SK-N-SH treated with all-trans-retinoic acid at 6 μM for 48 hours (cell line): ENCODE measurements at regions not wholly inside any gene's neighbourhood (a gene's known extent, or its start where the extent isn't known, plus 50 kb on each side); places are given as distances from the start of the nearest gene placed in this dataset.

Source experiments
- ATAC-seq: fragments of 200-7000 bp; cut with Tn5 transposase; 3 replicates; pipeline ENCODE4 v1.9.1; 2020; ENCODE audit warnings: mild to moderate bottlenecking, moderate library complexity
- ARNTL ChIP-seq: fragments of 450-650 bp; formaldehyde crosslinking; IDR thresholded peaks from 2 replicates; pipeline ENCODE4 v1.5.0; 2020; ENCODE audit warnings: low read depth, mild to moderate bottlenecking, moderate library complexity, borderline replicate concordance
- CREB5 ChIP-seq: fragments of 250-450 bp; sonication (Bioruptor Pico); IDR thresholded peaks from 2 replicates; pipeline ENCODE4 v1.5.1; 2020; ENCODE audit warnings: low read depth, mild to moderate bottlenecking, moderate library complexity
- CSDC2 ChIP-seq: fragments of 250-450 bp; sonication (Bioruptor Pico); IDR thresholded peaks from 2 replicates; pipeline ENCODE4 v1.5.0; 2020; ENCODE audit warnings: mild to moderate bottlenecking, moderate library complexity
- CSRNP3 ChIP-seq: fragments of 250-450 bp; sonication (Bioruptor Pico); IDR thresholded peaks from 2 replicates; pipeline ENCODE4 v1.5.1; 2021; ENCODE audit warnings: mild to moderate bottlenecking, moderate library complexity
- ESRRG ChIP-seq: fragments of 250-450 bp; sonication (Bioruptor Pico); IDR thresholded peaks from 2 replicates; pipeline ENCODE4 v1.6.1; 2021; ENCODE audit warnings: mild to moderate bottlenecking
- GLIS3 ChIP-seq: fragments of 250-450 bp; sonication (Bioruptor Pico); IDR thresholded peaks from 2 replicates; pipeline ENCODE4 v1.5.0; 2020; ENCODE audit warnings: mild to moderate bottlenecking, moderate library complexity
- ISL1 ChIP-seq: fragments of 250-450 bp; sonication (Bioruptor Pico); IDR thresholded peaks from 2 replicates; pipeline ENCODE4 v2.1.2; 2022; ENCODE audit warnings: mild to moderate bottlenecking, moderate library complexity
- PATZ1 ChIP-seq: fragments of 250-450 bp; sonication (Bioruptor Pico); IDR thresholded peaks from 2 replicates; pipeline ENCODE4 v1.8.0; 2020; ENCODE audit warnings: mild to moderate bottlenecking, moderate library complexity, borderline replicate concordance
- POU6F1 ChIP-seq: fragments of 250-450 bp; sonication (Bioruptor Pico); IDR thresholded peaks from 2 replicates; pipeline ENCODE4 v1.8.0; 2021; ENCODE audit warnings: low read depth, mild to moderate bottlenecking, moderate library complexity, borderline replicate concordance
- SNAI2 ChIP-seq: fragments of 250-450 bp; sonication (Bioruptor Pico); IDR thresholded peaks from 2 replicates; pipeline ENCODE4 v1.5.0; 2020; ENCODE audit warnings: mild to moderate bottlenecking, moderate library complexity
- TCF4 ChIP-seq: fragments of 250-450 bp; sonication (Bioruptor Pico); IDR thresholded peaks from 2 replicates; pipeline ENCODE4 v1.8.0; 2021; ENCODE audit warnings: mild to moderate bottlenecking, moderate library complexity, borderline replicate concordance
- TOX ChIP-seq: fragments of 250-450 bp; sonication (Bioruptor Pico); IDR thresholded peaks from 2 replicates; pipeline ENCODE4 v1.8.0; 2021; ENCODE audit warnings: mild to moderate bottlenecking, moderate library complexity, borderline replicate concordance
- ZC3H10 ChIP-seq: fragments of 250-450 bp; sonication (Bioruptor Pico); IDR thresholded peaks from 2 replicates; pipeline ENCODE4 v1.5.1; 2021; ENCODE audit warnings: mild to moderate bottlenecking, moderate library complexity
- ZFP3 ChIP-seq: fragments of 250-450 bp; sonication (Bioruptor Pico); IDR thresholded peaks from 2 replicates; pipeline ENCODE4 v1.5.0; 2020; ENCODE audit warnings: mild to moderate bottlenecking, moderate library complexity
- ZNF565 ChIP-seq: fragments of 450-650 bp; formaldehyde crosslinking; conservative IDR thresholded peaks from 2 replicates; pipeline ENCODE4 v1.5.0; 2020; ENCODE audit warnings: low read depth, mild to moderate bottlenecking, moderate library complexity
- TF ChIP-seq, protein P1 (sequence below): fragments of 250-450 bp; sonication (Bioruptor Pico); IDR thresholded peaks from 2 replicates; pipeline ENCODE4 v1.5.0; 2020; ENCODE audit warnings: mild to moderate bottlenecking, moderate library complexity

- TF ChIP-seq TCF4 (CRISPR knock-in tag) (no peak), ZFP3 (no peak), ISL1 (CRISPR knock-in tag) (no peak), ZC3H10 (CRISPR knock-in tag) (no peak), POU6F1 (CRISPR knock-in tag) (no peak), SNAI2 (CRISPR knock-in tag) (no peak), GLIS3 (CRISPR knock-in tag) (no peak)
- TF ChIP-seq, protein P1, sequence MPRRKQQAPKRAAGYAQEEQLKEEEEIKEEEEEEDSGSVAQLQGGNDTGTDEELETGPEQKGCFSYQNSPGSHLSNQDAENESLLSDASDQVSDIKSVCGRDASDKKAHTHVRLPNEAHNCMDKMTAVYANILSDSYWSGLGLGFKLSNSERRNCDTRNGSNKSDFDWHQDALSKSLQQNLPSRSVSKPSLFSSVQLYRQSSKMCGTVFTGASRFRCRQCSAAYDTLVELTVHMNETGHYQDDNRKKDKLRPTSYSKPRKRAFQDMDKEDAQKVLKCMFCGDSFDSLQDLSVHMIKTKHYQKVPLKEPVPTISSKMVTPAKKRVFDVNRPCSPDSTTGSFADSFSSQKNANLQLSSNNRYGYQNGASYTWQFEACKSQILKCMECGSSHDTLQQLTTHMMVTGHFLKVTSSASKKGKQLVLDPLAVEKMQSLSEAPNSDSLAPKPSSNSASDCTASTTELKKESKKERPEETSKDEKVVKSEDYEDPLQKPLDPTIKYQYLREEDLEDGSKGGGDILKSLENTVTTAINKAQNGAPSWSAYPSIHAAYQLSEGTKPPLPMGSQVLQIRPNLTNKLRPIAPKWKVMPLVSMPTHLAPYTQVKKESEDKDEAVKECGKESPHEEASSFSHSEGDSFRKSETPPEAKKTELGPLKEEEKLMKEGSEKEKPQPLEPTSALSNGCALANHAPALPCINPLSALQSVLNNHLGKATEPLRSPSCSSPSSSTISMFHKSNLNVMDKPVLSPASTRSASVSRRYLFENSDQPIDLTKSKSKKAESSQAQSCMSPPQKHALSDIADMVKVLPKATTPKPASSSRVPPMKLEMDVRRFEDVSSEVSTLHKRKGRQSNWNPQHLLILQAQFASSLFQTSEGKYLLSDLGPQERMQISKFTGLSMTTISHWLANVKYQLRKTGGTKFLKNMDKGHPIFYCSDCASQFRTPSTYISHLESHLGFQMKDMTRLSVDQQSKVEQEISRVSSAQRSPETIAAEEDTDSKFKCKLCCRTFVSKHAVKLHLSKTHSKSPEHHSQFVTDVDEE (CRISPR knock-in tag) = no peak
- TF ChIP-seq, all 23 proteins: peak for 0
Measured at GRCh38 chr1:43071241-43071640, 100.8 kb downstream of the EBNA1BP2 start (continued).

GRCh38 chr1:43069461-43070050, 102.5 kb downstream of the EBNA1BP2 start:
- ATAC-seq = no peak
- no peak for TF ChIP-seq TOX (CRISPR knock-in tag)
- TF ChIP-seq, all 23 proteins: peak for 0

DNA sequence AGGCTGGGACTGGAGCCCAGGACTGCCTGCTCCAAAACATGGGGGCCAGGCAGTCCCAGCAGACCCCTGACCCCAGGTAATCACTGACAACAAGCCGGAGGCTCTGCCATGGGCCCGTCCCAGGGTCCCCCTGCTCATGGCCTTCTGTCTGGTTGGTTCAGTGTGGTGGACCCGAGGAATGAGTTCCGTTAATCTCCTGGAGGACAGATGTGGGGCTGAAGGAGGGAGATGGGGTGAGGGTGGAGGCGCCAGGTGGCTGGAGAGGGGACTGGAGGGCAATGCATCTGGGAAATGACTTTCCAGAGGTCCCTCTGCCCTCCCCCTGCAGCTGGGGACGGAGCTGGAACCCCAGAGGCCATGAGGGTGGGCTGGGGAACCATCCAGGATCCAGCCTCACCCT, 103.2 kb downstream of the EBNA1BP2 start:
- ATAC-seq = no peak
- TF ChIP-seq GLIS3 (CRISPR knock-in tag) (no peak), TCF4 (CRISPR knock-in tag) (no peak), POU6F1 (CRISPR knock-in tag) (no peak)

DNA sequence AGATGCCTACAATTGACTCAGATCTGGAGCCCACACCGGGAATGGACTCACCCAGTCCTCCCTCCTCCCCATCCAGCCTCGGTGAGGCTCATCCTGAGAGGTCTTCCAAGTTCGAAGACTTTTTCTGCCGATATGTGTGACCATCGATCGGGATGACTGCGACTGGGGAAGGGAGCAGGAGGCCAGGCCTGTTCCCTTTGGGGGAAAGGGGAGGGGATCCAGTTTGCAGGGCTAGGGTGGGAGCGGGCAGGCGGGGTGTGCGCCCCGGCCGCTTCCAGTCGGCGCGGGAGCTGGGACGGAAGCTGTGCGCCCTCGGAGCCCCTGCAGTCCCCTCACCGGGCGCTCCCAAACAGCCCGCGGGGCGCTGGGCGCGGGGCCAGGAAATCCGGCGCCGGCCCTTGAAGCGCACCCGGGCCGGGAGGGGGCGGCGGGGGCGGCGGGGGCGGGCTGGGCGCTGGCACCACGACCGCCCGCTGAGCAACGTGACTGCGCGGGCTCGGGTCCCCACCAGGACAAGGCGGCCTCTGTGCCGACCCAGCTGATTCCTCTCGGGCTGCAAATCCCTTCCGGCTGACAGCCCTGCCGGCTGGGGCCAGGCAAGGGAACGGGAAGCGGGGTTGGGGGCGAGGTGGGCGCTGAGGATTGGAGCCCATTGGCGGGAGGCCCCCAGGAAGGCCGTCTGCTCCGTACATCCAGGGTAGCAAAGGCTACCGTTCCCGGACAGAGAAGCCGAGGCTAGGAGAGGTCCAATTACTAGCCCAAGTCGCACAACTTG, 103.9 kb downstream of the EBNA1BP2 start:
- ATAC-seq = no peak; the same call in 1 of the 3 replicates
- TF ChIP-seq CREB5 (CRISPR knock-in tag) = no peak
- no peak for TF ChIP-seq ISL1 (CRISPR knock-in tag)
- TF ChIP-seq TCF4 (CRISPR knock-in tag) = no peak
- TF ChIP-seq ARNTL (CRISPR knock-in tag) = no peak
- no peak for TF ChIP-seq ZNF565 (CRISPR knock-in tag)
- TF ChIP-seq PATZ1 = no peak
- no peak for TF ChIP-seq CSRNP3 (CRISPR knock-in tag)
- no peak for TF ChIP-seq GLIS3 (CRISPR knock-in tag)
- TF ChIP-seq ESRRG (CRISPR knock-in tag) = no peak
- TF ChIP-seq ZFP3 = no peak
- TF ChIP-seq SNAI2 (CRISPR knock-in tag) = no peak
- no peak for TF ChIP-seq TOX (CRISPR knock-in tag)
- TF ChIP-seq CSDC2 (CRISPR knock-in tag) = no peak
